ENCODE measurements at regions not wholly inside any gene's neighbourhood (a gene's known extent, or its start where the extent isn't known, plus 50 kb on each side); places are given as distances from the start of the nearest gene placed in this dataset.

- no peak for TF ChIP-seq CTCF (IDR thresholded peaks at IDR 0.05; ENCODE audit: low read depth, low read length)
- DNase-seq = no peak
- Histone ChIP-seq H3K27me3 (ENCODE audit: insufficient read depth, low read depth, severe bottlenecking) (no peaks in the 10 kb centered on the region), H3K4me3 (ENCODE audit: low read depth, low read length) (no peak overlapping the region), H3K36me3 (no peaks in the 10 kb centered on the region), H3K9me3 (ENCODE audit: severe bottlenecking) (no peaks in the 10 kb centered on the region), H3K27ac (no peak overlapping the region)
Observed at GRCh38 chr7:25314094-25314730, 85.9 kb upstream of the NPVF start.

DNA sequence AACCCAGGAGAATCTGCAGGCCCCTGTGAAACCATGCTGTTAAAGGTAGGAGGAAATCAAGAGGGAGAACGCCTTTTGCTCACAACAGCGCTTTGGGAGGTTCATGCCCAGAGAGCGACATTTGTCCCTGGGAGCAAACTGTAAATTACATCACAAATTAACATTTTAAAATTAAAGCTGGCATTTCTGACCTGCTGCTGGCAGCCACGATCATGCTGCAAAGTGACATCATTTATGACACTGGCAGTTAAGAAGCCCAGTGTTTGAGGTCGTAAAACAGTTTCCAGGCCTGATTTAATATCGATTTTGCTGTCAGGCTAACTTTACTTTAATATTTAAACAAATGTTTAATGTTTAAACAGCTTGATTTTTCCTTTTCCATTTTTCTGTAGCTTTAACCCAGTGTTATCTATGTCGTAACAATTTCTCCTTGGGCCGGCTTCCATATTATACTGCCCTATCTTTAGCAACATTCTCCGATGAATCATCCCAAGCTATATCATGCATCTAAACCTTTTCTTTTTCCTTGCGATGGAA, 86.5 kb upstream of the NPVF start:
- H3K36me3 ChIP-seq = no peaks in the 10 kb centered on the region
- DNase-seq = no peak

GRCh38 chr7:25316366-25316765, 88.1 kb upstream of the NPVF start:
- H3K4me3 ChIP-seq (ENCODE audit: low read depth, low read length) = no peak overlapping the region
- DNase-seq = no peak
- TF ChIP-seq CTCF (IDR thresholded peaks at IDR 0.05; ENCODE audit: low read depth, low read length) = no peak
- no peaks in the 10 kb centered on the region for H3K36me3 ChIP-seq
- H3K9me3 ChIP-seq (ENCODE audit: severe bottlenecking) = no peaks in the 10 kb centered on the region
- H3K27ac ChIP-seq = no peak overlapping the region
- H3K27me3 ChIP-seq (ENCODE audit: insufficient read depth, low read depth, severe bottlenecking) = no peaks in the 10 kb centered on the region

More for the DNA sequence above, 86.5 kb upstream of the NPVF start:
- TF ChIP-seq CTCF (IDR thresholded peaks at IDR 0.05; ENCODE audit: low read depth, low read length) = no peak
- H3K27me3 ChIP-seq (ENCODE audit: insufficient read depth, low read depth, severe bottlenecking) = no peaks in the 10 kb centered on the region
- no peaks in the 10 kb centered on the region for H3K9me3 ChIP-seq (ENCODE audit: severe bottlenecking)
- no peak overlapping the region for H3K4me3 ChIP-seq (ENCODE audit: low read depth, low read length)
- no peak overlapping the region for H3K27ac ChIP-seq

- Histone ChIP-seq H3K27me3 (ENCODE audit: insufficient read depth, low read depth, severe bottlenecking) (no peaks in the 10 kb centered on the region), H3K36me3 (no peaks in the 10 kb centered on the region), H3K27ac (no peak overlapping the region), H3K4me3 (ENCODE audit: low read depth, low read length) (no peak overlapping the region), H3K9me3 (ENCODE audit: severe bottlenecking) (no peaks in the 10 kb centered on the region)
- no peak for TF ChIP-seq CTCF (IDR thresholded peaks at IDR 0.05; ENCODE audit: low read depth, low read length)
- DNase-seq = no peak
Observed at GRCh38 chr7:25318047-25318446, 89.8 kb upstream of the NPVF start.

- Histone ChIP-seq H3K36me3 (no peaks in the 10 kb centered on the region), H3K27me3 (ENCODE audit: insufficient read depth, low read depth, severe bottlenecking) (no peaks in the 10 kb centered on the region), H3K4me3 (ENCODE audit: low read depth, low read length) (no peak overlapping the region), H3K27ac (no peak overlapping the region), H3K9me3 (ENCODE audit: severe bottlenecking) (no peaks in the 10 kb centered on the region)
- no peak for TF ChIP-seq CTCF (IDR thresholded peaks at IDR 0.05; ENCODE audit: low read depth, low read length)
- DNase-seq = no peak
Observed at GRCh38 chr7:25319707-25320106, 91.4 kb upstream of the NPVF start.

DNA sequence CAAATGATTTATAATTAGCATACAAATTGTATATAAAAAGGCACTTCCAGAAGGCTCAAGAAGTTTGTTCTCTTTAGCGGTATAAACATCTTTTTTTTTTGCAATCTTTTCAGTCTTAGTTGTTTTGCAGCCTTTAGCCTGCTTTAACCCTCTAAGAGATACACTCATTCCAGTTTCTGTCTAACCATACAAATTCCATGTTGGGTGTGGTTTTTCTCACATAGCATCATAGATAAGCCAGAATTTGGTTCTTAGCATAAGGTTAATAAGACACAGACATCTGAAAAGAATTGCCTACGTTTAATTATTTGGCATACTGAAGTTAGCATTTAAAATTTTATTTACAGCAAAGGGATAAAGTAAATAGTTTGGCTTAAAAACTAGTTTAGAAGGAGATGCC, 92.5 kb upstream of the NPVF start:
- H3K36me3 ChIP-seq = no peaks in the 10 kb centered on the region
- no peak for TF ChIP-seq CTCF (IDR thresholded peaks at IDR 0.05; ENCODE audit: low read depth, low read length)
- no peak for DNase-seq
- no peaks in the 10 kb centered on the region for H3K27me3 ChIP-seq (ENCODE audit: insufficient read depth, low read depth, severe bottlenecking)
- no peak overlapping the region for H3K4me3 ChIP-seq (ENCODE audit: low read depth, low read length)
- no peak overlapping the region for H3K27ac ChIP-seq
- H3K9me3 ChIP-seq (ENCODE audit: severe bottlenecking) = no peaks in the 10 kb centered on the region

All from WERI-Rb-1 (cell line).